NOMO-1 treated with DMSO at 0.1 percent for 48 hours (cell line): ENCODE measurements at regions not wholly inside any gene's neighbourhood (a gene's known extent, or its start where the extent isn't known, plus 50 kb on each side); places are given as distances from the start of the nearest gene placed in this dataset.
A peak's percentile ranks its signal among the peaks of the same experiment; 100 is the strongest.
"Not testable (repeated sequence)": the region's sequence is repeated elsewhere in the genome, so short reads cannot be mapped to it uniquely, and the experiment has no call there.

Experiments
- DNase-seq: peaks from one replicate; lab custom pipeline; 2025; ENCODE audit not compliant: unreplicated experiment; lab: John Stamatoyannopoulos, UW

GRCh38 chr7:106526617-106527016 is 134.3 kb downstream of the CCDC71L start:
- not testable (repeated sequence) for DNase-seq

GRCh38 chr7:106524690-106525059 is 136.3 kb downstream of the CCDC71L start:
- no peak for DNase-seq

- no peak for DNase-seq
Observed at GRCh38 chr7:106523482-106523881, 137.5 kb downstream of the CCDC71L start.

DNA sequence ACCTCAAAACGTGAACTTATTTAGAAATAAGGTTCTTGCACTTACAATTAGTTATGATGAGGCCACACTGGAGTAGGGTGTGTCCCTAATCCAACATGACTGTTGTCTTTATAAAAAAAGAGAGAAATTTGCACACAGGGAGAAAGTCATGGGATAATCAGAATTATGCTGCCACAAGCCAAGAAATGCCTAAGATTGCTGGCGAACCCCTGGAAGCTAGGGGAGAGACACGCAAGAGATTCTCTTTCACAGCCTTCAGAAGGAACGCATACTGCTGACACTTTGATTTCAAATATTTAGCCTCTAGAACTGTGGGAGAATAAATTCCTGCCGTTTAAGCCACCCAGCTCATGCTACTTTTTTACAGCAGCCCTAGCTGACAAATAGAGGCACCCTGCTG is 138.3 kb downstream of the CCDC71L start:
- no peak for DNase-seq

DNA sequence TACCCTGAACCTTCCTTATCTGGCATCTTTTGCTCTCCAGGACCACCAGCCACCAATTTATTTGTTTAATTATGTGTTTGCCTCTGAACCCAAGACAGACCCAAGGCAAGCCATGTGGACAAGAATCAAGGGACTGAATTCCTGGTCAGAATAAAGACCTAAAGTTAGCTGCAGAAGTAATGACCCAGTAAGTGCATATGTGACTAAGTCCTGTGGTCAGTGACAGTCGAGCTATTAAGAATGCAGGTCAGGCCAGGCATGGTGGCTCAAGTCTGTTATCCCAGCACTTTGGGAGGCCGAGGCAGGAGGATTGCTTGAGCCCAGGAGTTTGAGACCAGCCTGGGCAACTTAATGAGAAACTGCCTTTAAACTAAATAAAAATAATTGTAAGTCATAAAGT is 139.4 kb downstream of the CCDC71L start:
- no peak for DNase-seq

GRCh38 chr7:106520962-106521514 is 139.9 kb downstream of the CCDC71L start:
- DNase-seq: no peak

DNA sequence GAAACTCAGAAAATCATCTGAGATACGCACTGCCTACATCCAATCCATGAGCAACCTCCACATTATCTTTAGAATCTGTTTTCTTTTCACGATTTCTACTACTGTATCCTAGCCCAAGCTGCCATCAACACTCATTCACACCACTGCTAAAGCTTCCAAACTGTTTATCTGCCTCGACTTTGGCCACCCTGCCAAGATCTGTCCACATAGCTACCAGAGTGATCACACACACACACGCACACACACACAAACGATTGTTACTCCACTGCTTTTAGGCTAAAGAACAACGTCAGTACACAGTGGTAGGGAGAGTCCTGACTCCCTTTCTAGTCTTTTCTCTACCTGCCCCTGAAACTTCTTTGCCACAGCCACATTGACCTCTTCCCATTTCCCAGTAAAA is 142.0 kb downstream of the CCDC71L start:
- DNase-seq: no peak

GRCh38 chr7:106518239-106518638 is 142.7 kb downstream of the CCDC71L start:
- DNase-seq: no peak

GRCh38 chr7:106517508-106517907 is 143.4 kb downstream of the CCDC71L start:
- DNase-seq: no peak

- DNase-seq: no peak
Observed at GRCh38 chr7:106515321-106515720, 145.6 kb downstream of the CCDC71L start.

GRCh38 chr7:106514881-106515280 is 146.1 kb downstream of the CCDC71L start:
- no peak for DNase-seq

DNA sequence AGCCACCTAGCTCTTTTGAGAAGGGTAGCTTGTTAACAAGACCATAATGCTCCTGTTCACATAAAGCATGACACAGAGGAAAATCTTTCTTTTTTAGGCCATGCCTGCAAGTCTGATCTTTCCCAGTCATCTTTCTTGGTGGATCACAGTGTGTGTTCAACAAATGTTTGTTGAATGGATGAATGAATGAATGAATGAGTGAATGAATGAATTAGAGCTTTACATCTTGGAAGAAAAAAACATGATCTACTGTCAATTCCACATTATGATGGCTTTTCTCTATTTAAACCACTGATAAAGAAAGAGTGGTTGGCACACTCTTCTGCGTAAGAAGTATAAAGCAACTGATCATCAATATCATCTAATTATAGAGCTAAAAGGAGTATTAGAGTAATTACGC is 148.7 kb downstream of the CCDC71L start:
- no peak for DNase-seq

DNA sequence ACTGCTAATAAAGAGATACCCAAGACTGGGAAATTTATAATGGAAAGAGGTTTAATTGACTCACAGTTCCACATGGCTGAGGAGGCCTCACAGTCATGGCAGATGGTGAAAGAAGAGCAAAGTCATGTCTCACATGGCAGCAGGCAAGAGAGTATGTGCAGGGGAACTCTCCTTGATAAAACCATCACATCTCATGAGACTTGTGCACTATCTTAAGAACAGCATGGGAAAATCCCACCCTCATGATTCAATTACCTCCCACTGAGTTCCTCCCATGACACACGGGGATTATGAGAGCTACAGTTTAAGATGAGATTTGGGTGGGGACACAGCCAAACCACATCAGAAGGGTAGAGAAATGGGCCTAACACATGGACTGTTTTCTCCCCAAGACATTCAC is 156.3 kb downstream of the CCDC71L start:
- no peak for DNase-seq

DNA sequence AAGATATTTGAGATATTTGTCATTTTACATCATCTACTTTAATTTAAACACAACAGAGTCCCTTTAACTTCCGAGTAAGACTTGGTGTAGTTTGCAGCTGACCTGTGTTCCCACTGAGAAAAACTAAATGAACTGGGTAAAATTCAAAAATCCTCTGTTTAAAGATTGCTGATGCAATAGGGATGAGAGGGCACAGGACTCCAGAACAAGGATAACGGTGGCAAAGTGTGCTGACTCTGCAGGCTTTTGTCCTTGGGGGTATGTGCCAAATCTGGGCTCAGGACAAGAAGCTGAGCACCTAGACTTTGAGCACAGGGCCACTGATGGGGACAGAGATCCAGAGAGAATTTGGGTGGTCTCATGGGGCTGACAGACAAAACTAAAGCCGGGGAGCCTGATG is 156.8 kb downstream of the CCDC71L start:
- no peak for DNase-seq

- no peak for DNase-seq
Observed at GRCh38 chr7:106503626-106504025, 157.3 kb downstream of the CCDC71L start.

DNA sequence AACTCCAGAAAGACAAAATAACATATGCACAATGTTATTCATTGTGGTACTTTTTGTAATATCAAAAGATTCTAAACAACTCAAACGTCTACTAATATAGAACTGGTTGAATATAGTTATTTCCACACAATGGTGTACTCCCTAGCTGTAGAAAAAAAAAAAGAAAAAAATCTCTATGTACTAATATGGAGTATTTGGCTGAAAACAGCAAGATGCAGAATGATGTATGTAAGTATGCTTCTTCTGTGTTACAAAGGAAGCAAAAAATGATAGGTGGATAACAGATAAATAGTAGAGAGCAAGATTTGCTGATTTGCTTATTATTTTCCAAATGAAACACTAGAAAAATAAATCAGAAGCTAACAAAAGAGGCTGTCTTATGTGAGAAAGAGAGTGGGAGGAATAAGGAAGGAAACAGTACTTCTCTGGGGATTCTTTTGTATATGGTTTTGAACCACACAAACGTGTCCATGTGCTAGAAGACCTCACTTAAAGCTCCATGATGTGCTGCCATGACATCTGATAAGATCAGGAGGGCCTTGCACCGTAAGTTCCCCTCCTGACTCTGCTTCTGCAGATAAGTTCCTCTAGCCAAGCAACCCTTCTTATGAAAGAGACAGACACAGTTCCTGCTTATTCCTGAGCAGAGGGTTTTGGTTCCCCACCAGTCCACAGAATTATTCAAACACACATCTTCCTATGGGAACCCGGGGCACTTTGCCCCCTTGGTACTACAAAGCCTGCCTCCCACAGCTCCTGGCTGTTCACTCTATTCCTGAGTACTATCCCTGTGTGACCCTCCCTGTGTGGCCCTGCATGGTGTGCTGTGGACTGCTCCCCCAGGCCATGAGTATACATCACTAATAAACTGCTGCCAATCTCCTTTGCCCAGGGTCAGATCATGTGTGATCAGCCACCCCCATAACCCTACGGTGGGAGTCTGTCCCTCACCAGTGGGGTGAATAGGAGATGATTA is 159.1 kb downstream of the CCDC71L start:
- DNase-seq: peak; percentile 26

DNA sequence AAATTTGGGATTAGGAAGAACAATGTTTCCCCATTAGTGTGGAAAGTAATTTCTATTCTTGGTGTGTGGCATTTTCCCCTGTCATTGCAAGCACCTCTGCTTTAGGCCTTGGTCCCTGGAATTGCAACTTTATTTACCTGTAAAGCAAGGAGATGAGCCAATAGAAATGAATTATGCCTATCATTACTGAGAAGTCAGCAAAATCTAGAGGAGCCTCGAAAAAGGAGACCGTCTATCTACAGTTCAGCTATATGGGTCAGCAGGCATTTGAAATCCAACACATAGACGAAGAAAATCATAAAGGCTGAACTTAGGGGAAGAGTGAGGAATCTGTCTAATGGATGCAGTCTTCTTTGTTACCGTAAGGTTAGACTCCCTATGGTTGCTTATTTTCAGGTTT is 161.1 kb downstream of the CCDC71L start:
- no peak for DNase-seq

DNA sequence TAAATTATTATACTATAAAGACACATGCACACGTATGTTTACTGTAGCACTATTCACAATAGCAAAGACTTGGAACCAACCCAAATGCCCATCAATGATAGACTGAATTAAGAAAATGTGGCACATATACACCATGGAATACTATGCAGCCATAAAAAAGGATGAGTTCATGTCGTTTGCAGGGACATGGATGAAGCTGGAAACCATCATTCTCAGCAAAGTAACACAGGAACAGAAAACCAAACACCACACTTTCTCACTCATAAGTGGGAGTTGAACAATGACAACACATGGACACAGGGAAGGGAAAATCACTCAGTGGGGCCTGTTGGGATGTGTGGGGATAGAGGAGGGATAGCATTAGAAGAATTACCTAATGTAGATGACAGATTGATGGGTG is 163.0 kb downstream of the CCDC71L start:
- not testable (repeated sequence) for DNase-seq

GRCh38 chr7:106493041-106493731 is 167.8 kb downstream of the CCDC71L start:
- no peak for DNase-seq

GRCh38 chr7:106488465-106488864 is 172.5 kb downstream of the CCDC71L start:
- no peak for DNase-seq

DNA sequence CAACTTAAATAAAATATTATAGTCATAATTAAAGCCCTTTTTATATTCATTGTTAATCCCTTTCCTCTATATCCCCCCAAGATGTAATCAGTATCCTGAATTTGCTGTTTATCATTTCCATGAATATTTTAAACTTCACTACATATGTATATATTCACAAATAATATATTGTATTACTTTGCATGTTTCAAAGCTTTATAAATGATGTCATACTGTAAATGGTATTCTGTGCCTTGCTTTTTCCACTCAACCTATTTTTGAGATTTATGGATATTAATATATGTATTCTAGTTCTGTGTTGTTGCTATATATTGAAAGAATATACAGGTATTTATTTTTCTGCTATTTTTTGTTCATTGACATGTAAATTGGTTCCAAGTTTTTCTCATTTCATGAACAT is 173.1 kb downstream of the CCDC71L start:
- no peak for DNase-seq

DNA sequence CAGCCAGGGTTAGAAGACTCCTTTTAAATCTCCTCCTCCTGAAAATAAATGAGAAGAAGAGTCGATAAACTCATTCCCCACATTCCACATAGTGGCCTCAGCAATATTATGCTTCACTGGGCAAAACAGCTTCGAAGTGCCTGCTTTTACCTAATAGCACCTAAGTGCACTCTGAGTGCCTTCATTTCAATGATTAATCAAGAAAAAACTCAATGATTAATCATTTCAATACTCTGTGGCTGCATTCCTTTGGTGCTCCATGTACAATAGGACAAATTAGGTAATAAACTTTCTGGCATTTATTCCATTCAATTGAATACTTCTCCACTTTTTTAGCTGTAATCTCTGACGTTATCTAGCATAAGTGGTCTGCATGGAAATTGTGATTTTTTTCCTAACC is 174.6 kb downstream of the CCDC71L start:
- DNase-seq: no peak
